ENCODE measurements at regions not wholly inside any gene's neighbourhood (a gene's known extent, or its start where the extent isn't known, plus 50 kb on each side); places are given as distances from the start of the nearest gene placed in this dataset.
"Not testable (repeated sequence)": the region's sequence is repeated elsewhere in the genome, so short reads cannot be mapped to it uniquely, and the experiment has no call there.

DNA sequence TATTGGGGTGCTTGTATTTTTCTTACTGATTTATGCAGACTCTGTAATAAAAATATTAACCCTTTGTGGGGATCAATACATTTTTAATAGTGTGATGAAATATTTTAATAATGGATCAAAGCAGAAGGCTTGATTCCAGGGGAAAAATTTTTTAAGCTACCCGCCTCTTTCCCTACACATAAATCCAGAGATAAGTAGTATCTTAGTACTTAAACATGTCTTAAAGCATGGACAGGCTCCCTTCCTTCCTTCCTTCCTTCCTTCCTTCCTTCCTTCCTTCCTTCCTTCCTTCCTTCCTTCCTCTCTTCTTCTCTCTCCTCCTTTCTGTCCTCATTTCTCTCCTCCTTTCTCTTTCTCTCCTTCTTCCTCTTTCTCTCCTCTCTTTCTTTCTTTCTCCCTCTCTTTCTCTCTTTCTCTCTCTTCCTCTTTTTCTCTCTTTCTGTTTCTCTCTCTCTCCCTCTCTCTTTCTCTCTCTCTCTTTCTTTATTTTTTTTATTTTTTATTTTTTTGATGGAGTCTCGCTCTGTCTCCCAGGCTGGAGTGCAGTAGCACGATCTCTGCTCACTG lies 78.0 kb upstream of the SPRY4 start:
- no peak for DNase-seq

DNA sequence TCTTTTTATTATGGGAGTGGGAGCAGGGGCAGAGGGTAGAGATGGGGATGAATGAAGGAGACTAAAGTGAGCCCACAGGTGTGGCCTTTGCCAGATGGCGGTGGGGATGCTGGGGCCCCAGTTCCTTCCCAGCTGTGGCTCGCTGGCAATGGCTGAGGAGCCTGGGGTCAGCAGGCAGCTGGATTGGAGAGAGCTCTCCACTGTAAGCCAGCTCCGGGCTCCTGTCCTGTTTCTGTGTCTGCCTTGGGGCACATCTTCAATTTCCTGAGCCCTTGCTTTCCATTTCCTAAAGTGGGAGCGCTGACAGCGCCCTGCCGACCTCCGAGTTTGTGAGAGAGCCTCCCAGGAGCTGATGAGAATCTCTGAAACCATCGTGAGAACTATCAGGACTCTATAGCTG lies 75.6 kb upstream of the SPRY4 start:
- DNase-seq: no peak

DNA sequence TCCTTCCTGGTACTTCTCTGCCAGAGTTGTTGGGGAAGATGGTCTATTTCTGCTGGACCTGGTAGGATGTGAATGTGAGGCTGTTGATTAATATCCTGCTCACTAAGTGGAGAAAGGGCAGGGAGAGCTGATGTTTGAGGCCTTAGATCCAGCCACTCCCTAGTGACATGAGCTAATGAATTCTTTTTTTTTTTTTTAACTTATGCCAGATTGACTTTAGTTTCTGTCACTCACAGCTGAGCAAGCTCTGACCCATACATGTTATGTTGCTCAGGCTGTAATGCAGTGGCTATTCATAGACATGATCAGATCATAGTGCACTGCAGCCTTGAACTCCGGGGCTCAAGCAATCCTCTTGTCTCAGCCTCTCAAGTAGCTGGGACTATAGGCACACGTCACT lies 75.1 kb upstream of the SPRY4 start:
- no peak for DNase-seq

DNA sequence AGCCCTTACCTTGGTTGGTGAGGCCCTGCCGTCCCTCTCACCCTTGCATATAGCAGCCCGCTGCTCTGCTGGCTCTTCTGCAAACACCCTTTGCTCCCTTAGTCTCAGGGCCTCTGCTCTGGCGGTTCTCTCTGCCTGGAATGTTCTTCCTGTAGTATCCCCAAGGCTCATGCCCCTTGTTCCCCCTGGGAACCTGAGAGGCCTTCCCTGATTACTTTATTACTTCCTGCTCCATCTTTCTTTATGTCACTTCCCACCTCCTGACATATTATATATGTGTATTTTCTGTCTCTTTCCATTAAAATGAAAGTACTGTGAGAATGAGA lies 73.9 kb upstream of the SPRY4 start:
- no peak for DNase-seq

DNA sequence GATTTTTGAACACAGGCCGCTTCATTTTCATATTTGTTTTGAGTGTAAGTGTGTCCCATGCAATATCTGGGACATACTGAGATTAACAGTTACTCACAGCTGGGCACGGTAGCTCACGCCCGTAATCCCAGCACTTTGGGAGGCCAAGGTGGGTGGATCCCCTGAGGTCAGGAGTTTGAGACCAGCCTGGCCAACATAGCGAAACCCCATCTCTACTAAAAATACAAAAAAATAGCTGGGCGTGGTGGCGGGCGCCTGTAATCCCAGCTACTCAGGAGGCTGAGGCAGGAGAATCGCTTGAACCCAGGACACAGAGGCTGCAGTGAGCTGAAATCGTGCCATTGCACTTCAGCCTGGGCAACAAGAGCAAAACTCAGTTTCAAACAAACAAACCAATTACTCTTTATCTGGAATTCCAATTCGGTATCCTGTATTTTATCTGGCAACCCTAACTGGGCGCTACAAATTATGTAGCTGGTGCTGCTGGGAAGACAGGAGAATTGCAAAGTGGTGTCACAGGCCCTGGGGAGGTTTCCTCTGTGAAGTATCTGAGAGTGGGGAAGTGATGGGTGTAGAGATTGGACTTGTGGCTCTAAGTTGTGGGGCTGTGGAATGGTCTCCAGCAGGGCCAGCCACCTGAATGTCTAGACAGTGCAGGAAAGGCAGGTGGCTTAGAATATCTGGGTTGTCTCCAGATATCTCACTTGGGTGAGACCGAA lies 73.3 kb upstream of the SPRY4 start:
- DNase-seq: not testable (repeated sequence)

DNA sequence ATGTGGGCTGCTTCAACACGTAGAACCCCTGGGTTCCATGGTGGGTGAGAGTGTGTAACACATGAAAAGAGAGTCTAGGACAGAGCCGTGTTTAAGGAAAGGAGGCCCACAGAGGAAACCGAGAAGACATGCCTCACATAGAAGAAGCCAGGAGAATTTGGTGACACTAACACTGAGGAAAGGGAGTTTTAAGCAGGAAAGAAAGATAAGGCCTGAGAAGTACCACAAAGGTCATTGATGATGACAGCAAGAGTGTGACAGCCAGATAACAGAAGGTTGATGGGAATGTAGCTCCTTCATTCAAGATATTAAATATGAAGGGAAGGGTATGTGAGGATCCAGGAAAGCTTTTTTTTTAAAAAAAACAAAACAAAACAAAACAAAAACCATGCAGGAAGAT lies 72.4 kb upstream of the SPRY4 start:
- no peak for DNase-seq

DNA sequence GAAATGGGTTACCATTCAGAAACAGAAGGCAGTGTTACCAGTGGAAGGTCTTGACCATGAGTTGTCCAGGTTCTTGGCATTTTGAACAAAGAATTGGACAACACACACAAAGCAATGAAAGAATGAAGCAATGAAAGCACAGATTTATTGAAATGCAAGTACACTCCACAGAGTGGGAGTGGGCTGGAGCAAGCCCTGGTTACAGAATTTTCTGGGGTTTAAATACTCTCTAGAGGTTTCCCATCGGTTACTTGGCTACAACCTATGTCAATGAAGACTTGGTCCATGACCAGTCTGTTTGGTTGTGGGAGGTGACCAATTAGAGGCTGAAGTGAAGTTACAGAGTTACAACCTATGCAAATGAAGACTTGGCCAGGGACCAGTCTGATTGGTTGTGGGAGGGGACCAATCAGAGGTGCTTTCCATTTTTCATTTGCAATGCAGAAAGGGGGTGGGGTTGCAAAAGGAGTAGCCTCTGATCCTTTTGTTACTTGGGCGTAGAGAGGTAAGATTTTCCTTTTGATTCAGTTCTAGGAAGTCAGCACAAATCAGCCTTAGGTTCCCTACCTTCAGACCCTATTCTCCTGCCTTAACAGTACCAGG lies 71.7 kb upstream of the SPRY4 start:
- no peak for DNase-seq

DNA sequence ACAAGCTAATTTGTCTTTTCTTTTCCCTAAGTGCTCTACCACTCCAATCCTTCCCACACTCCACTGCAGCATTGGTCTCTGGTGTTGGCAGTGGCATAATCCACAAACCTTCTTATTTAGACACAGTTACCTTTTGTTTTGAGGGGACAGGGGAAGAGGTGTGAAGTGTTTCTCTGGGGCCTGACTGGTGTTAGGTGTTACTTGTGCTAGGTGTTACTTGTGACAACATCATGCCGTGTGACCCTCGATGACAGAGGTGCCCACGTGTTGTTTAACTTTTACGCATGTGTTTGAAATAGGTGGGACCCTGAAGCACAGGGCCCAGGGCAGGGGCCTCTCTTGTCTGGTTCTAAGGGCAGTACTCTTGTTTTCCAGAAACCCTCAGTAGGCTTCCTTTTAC lies 70.5 kb upstream of the SPRY4 start:
- DNase-seq: no peak

DNA sequence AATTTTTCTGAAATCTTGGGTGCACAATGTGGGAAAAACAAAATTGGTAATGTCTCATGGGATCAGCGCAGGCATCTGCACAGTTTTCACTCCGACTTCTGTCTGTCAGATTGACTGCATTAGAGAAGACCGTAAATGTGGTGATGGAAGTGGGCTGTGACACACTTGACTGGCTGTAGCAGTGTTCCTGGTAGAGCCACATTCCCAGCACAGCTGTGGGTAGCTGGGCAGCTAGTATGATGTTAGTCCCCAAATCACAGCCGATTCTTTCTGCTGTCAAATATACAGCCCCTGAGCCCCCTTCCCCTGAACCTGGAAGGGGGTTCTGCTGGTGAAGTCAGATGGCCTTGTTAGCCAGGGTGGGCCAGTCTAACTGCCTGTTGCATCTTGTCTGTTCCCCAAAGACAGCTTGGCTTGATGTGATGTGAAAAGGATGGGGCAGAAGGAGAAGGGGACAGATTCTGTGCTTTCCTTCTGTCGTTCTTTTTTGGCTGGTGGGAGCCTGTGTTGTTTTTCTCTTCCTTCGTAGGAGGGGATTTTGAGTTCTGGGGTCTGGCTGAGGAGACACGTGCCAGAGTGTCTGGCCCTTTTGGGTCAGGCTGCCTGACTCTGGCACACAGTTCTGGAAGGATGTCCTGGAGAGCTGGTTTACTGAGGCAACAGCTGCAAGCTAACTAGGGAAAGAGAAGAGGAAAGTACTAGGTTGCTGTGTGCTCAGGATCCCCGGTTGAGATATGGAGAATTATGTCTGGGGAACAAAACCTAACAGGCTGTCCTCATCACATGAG lies 66.4 kb upstream of the SPRY4 start:
- no peak for DNase-seq

DNA sequence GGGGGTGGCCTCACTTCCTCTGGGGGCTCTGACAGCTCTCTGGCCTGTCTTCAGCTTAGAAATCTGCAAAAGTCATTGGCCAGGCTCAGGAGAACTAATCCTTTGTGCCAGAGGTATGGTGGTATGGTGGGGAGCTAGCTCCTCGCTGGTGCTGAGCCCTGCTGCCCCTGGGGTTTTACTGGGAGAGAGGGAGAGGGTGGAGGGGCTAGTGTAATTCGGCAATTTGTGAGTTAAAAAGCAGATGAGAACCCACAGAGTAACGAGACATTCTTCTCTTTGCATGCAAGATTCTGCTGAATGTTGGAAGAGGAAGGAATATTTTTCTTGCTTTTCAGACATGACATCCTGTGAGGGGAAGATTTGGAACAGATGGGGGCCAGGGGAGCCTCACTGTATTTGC lies 65.5 kb upstream of the SPRY4 start:
- DNase-seq: no peak

DNA sequence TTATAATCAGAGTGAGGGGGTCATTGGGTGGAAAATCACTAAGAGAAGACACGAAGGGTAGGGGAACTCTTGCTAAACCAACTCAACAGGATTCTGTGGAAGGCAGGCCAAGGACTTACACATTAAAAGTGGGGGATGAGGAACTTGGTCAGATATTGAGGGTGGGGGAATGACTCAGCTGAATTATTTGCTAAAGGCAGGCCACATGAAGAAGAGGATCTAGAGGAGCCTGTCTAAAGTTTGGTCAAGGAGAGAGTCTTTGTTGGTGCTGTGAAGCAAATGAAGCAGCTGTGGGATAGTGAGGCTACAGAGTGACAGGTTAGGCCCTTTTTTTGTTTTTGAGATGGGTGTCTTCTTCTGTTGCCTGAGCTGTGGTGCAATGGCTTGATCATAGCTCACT lies 63.9 kb upstream of the SPRY4 start:
- no peak for DNase-seq

DNA sequence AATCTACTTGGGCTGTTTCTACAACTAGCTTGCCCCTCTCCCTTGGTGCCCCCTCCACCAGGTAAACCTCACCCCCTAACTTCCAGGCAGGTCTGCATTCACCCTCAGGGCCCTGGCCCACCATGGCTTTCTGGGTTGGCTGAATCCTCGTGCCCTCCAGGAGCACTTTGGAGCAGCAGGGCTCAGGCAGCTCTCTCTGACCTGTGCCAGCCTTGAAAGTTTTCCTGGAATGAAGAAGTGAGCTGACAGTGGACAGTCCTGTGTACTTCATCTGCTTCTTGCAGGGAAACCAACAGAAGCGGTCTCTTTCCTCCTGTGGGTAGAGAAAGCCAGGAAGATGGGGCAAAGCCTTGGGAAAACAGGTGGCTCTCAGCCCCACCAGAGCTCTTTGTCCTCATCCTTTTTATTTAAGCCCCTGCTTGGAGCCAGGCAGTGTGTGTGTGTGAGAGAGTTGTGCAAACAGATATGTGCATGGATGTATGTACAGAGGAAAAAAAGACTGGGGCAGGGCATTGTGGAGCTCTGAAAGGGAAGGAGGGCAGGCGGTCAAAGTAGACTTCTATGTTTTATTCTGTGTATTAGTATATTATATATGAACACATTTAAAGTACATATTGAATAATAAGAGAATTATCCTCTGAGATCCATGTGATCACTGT lies 62.3 kb upstream of the SPRY4 start:
- no peak for DNase-seq

DNA sequence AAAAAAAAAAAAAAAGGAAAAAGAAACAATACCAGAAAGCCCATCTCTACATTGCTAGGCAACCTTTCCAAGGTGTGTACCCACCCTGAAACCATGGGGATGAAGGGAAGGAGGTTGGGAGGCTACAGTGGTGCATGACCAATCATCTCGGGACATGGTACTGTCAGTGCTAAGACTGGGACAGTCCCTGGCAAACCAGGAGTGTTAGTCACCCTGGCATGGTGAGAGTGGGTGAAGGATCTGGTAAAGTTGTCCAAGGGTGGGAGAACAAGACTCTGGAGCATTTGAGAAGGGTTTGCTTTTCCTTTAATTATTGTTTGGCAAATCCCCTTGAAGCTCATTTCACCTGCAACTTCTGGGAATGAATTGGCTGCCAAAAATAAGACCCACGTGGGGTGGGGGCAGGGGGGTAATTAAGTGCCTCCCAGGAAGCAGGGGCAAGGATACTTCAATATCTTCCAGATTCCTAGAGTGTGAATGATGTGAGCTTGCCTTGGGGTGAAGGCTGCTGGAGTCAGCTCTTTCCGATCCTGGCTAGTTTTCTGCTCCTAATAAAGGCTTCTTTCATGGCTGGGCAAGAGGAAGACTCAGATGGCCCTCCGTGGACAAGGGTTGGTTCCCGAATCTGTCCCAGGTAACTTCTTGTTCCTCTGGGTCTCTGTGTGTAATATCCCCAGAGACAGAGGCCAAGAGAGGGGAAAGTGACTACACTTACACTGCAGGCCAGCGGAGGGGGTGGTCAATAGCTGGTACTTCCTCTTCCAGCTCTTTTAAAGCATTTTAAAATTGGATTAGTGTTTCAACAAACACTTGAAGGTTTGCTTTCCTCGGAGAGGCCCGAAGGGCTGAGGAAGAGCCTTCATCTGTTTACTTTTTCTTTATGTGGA lies 61.6 kb upstream of the SPRY4 start:
- peak in 1 of 2 experiments; percentile 19 for DNase-seq

DNA sequence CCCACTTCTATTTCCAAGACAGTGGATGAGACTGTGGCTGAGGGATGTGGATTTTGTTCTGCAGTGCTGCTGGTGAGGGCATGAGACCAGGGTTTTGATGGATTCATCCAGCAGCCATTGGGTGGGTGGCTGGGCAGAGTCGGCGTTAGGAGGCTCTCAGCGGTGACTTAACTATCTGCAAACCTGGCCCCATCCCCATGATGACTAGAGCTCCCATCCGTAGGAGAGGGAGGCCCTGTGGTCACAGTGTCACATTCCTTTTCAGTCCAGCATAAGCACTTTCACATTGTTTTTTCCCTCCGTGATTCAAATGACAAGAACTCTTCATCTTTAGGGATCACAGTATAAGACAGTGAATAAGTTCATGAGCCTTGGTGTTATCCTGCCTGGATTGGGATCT lies 60.4 kb upstream of the SPRY4 start:
- no peak for DNase-seq

DNA sequence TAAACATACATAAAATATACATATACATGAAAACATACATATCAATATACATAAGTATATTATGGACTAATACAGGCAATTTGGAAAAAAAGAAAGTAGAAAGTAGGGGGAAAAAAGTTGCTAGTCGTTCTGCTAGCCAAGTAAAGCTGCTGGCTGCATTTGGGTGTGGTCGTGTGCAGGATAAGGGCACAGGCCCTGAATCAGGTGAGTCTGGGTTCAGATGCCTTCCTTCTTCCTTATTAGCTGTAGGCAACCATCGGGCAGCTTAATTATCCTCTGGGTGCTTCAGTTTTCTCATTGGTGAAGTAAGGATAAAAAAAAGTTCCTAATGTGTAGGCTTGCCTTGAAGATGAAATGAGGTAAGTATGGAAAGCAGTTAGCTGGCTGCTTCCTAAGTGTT lies 59.2 kb upstream of the SPRY4 start:
- DNase-seq: no peak

DNA sequence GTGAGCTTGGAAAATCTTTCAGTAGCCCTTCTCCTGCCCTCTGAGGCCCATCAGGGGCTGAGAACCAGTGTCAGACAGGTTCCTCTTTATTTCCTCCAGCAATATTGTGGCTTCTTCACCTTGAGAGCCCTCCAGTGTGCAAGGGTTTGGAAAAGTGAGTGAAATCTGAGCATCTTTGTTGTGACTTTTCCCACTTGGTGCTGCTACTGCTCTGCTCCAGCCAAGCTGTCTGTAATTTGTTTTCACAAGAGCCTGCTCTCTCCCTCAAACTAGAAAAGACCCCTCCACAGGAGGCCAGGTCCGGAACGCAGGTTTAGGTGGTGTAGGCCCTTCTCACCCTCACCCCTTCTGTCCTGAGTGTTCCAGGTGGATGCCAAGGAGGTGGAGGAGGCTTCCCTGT lies 57.4 kb upstream of the SPRY4 start:
- DNase-seq: no peak

DNA sequence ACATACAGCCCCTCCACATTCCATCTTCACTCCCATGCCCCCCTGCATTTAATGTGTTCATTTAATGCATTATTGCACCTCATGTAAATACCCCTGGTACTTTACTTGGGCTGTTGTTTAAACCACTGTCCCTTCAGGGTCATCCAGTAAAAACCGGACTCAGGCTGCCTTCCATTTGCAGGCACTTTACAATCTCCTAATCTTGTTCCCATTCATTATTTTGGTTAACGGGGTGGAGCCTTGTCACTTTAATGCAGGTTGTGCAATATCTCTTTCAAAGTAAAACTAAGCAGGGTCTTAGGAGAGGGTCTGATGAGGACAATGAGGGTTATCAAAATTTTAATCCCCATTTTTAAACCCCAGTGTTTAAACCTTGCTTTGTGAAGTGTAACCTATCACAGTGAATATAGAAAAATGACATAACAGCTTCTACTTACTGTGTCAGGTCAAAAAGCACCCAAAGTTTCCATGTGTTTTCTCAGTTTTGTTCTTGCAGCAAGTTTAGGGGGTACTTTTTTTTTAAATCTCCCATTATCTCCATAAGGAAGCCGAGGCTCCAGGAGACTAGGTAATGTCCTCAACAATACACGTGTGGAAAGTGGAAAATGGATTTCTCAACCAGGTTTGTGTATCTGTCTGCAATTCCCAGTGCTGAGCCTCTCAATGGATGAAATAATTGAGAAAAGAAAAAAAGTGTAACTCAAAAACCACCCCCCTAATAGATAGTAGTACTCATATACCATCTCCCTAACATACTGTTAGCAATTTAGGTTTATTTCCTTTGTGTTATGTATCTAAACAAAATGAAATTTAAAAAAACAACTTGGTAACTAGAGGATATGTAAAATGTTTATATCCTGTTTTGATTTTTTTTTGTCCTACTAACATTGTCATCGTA lies 54.2 kb upstream of the SPRY4 start:
- DNase-seq: no peak

DNA sequence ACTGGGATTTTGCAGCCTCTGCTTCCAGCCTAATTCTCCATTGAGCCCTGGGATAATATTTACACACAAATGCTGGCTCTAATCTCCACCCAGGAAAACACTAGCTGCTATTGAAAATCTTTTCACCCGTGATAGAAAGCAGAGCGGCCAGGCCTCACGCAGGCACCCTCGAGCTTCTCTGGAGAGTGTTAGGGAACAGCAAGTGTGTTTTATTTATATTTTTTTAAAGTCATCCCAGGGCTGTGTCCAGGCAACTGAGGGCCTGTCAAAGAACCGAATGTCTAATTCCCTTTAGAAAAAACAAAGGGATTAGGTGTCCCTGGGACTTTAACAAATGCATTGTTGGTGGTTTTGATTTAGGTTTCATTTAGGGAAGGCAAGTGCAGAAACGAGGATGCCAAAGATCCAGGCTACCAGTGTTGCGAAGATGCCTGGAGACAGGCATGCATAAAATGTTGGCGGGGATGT lies 51.2 kb upstream of the SPRY4 start:
- no peak for DNase-seq

Data from NCI-H524 (cell line).